GM12872 (cell line): ENCODE measurements at regions not wholly inside any gene's neighbourhood (a gene's known extent, or its start where the extent isn't known, plus 50 kb on each side); places are given as distances from the start of the nearest gene placed in this dataset.

ENCODE experiments used
- TF ChIP-seq, protein P1 (sequence below): IDR thresholded peaks from 3 replicates; pipeline ENCODE4 v1.5.1; 2011; ENCODE audit warnings: low read depth, mild to moderate bottlenecking, low read length, moderate library complexity; ENCODE audit not compliant: insufficient read depth

DNA sequence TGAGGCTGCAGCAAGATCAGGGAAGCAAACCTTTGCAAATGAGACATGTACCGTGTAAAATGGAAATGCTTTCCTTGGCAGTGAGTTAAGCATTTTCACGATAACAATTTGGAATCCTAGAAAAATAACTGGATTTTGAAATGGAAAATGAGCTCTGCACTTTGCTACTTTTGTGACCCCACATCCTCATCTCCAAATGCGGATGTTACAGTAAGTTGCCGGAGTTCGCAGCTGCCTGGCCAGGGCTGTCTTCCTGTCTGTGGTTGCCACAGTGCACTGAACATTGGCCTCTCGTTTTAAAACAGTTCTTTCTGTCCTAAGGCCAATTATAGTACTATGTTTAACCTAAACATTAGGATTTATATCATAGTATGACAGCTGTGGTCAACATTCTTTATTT, 136.2 kb upstream of the FZD8 start:
- TF ChIP-seq, protein P1, sequence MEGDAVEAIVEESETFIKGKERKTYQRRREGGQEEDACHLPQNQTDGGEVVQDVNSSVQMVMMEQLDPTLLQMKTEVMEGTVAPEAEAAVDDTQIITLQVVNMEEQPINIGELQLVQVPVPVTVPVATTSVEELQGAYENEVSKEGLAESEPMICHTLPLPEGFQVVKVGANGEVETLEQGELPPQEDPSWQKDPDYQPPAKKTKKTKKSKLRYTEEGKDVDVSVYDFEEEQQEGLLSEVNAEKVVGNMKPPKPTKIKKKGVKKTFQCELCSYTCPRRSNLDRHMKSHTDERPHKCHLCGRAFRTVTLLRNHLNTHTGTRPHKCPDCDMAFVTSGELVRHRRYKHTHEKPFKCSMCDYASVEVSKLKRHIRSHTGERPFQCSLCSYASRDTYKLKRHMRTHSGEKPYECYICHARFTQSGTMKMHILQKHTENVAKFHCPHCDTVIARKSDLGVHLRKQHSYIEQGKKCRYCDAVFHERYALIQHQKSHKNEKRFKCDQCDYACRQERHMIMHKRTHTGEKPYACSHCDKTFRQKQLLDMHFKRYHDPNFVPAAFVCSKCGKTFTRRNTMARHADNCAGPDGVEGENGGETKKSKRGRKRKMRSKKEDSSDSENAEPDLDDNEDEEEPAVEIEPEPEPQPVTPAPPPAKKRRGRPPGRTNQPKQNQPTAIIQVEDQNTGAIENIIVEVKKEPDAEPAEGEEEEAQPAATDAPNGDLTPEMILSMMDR = no peak

DNA sequence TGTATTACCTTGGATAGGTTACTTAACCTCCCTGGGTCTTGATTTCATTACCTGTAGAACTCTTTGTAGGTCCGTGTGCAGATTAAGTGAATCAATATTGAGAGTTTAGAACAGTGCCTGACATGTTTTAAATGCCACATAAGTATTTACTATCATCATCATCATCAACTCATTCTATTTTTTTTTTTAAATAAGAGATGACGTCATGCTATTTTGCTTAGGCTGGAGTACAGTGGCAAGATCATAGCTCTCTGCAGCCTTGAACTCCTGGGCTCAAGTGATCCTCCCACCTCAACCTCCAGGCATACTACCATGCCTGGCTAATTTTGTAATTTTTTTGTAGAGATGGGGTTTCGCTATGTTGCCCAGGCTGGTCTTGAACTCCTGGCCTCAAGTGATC, 132.0 kb upstream of the FZD8 start:
- TF ChIP-seq, protein P1 = no peak

DNA sequence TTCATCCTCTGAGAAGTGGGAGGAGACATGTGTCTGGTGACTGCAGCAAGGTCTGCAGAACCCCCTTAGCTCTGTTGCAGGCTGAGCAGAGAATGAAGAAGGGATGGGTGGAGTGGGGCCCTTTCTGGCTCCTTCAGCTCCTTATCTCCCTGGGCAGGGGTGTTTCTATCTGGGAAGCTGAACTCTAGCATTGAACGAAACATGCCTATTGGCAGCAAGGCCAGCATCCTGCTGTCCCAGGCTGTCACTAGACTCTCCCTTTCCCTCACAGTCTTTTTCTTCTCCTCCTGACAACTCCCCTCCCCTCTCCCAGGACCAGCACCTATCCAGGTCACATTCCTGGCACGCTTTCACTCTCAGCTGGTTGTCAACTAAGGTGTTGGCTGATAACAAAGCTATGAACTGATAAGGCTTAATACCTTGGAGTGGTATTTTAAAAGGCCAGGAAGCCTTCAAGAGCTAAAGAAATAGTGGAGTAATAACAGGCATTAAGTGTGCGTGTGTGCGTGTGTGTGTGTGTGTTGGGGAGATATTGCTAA, 128.8 kb upstream of the FZD8 start:
- TF ChIP-seq, protein P1 = no peak

DNA sequence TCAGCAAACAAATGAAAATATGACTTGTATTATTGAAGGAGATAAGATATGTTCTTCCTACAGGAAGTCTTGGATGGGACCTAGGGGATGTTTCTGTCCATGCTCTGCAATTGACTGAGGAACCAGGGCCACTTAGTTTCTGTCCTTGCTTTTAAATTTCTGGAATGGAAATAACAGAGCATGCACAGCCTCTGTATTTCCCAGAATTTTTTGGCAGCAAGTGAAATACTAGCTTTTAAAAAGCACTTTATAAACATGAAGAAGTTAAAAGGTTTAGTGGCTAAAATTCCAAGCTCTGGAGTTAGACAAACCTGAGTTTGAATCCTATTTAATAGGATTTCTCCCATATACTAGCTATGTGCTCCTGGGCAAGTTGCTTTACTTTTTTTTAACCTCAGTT, 127.7 kb upstream of the FZD8 start:
- TF ChIP-seq, protein P1 = no peak

DNA sequence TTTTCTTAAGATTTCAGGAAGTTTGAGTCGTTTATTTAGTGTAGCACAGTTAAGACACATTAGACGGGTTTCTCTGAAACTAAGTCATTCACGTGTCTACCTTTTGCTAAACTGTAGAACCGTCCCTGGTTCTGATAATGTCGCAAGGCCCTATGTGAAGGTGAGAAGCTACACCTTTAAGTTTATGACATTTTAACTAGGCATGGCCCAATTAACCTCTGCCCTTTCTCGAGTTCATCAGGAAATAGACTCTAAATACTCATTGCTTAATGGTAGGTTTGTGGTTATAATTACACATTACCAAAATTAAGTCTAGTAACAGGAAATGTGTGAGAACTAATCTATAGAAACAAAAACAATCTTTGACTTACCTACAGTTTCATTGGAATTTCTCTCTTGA, 126.6 kb upstream of the FZD8 start:
- TF ChIP-seq, protein P1 = no peak

DNA sequence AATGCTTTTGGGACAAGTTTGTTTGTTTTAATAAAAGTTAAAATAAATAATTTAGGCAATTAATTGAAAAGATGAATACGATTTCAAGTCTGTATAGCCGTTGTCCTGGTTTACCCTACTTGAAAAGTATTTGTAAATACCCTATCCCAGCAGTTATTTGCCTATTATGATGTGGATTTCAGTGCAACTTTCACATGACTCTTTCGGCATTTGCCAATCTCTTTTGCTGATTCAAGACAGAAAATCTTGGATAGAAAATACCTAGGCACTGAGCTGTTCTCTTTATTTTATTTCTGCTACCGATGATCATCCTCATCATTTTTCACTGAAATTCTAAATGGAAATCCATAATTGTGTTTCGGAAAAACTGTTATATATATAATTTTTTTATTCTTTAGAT, 125.9 kb upstream of the FZD8 start:
- TF ChIP-seq, protein P1 = no peak

DNA sequence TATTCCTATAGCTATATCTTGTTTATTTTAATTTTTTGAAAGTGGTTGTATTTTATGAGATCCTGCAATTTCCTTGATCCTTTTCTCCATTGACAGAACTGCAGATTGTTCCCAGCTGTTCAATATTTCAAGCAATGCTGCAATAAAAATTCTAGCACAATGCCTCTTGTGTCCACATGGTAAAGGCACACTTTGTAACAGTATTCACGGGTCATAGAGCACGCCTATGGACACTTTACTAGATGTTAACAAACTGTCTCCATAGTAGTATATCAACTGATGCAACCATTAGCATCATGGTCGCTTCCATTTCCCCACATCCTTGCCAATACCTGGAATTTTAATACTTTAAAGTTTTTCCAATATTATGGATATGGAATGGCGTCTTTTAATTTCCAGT, 123.9 kb upstream of the FZD8 start:
- TF ChIP-seq, protein P1 = no peak
